B cell (primary cell): ENCODE measurements at regions not wholly inside any gene's neighbourhood (a gene's known extent, or its start where the extent isn't known, plus 50 kb on each side); places are given as distances from the start of the nearest gene placed in this dataset.

ENCODE experiments used
- EZH2 ChIP-seq: IDR thresholded peaks from 2 replicates; pipeline ENCODE4 v1.6.1; 2012; ENCODE audit warnings: borderline replicate concordance, low read depth, mild to moderate bottlenecking, moderate library complexity, low read length; ENCODE audit not compliant: insufficient read depth, poor library complexity, severe bottlenecking
- TF ChIP-seq, protein P1 (sequence below): fragments of 200-600 bp; IDR thresholded peaks from one replicate; pipeline ENCODE4 v1.8.0; 2022; ENCODE audit warnings: antibody characterized with exemption, mild to moderate bottlenecking

GRCh38 chr7:63106506-63107388 lies 891.9 kb upstream of the ZNF722 start:
- TF ChIP-seq, protein P1, sequence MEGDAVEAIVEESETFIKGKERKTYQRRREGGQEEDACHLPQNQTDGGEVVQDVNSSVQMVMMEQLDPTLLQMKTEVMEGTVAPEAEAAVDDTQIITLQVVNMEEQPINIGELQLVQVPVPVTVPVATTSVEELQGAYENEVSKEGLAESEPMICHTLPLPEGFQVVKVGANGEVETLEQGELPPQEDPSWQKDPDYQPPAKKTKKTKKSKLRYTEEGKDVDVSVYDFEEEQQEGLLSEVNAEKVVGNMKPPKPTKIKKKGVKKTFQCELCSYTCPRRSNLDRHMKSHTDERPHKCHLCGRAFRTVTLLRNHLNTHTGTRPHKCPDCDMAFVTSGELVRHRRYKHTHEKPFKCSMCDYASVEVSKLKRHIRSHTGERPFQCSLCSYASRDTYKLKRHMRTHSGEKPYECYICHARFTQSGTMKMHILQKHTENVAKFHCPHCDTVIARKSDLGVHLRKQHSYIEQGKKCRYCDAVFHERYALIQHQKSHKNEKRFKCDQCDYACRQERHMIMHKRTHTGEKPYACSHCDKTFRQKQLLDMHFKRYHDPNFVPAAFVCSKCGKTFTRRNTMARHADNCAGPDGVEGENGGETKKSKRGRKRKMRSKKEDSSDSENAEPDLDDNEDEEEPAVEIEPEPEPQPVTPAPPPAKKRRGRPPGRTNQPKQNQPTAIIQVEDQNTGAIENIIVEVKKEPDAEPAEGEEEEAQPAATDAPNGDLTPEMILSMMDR = no peak
- TF ChIP-seq EZH2 = no peak
